ENCODE measurements at regions not wholly inside any gene's neighbourhood (a gene's known extent, or its start where the extent isn't known, plus 50 kb on each side); places are given as distances from the start of the nearest gene placed in this dataset.

DNA sequence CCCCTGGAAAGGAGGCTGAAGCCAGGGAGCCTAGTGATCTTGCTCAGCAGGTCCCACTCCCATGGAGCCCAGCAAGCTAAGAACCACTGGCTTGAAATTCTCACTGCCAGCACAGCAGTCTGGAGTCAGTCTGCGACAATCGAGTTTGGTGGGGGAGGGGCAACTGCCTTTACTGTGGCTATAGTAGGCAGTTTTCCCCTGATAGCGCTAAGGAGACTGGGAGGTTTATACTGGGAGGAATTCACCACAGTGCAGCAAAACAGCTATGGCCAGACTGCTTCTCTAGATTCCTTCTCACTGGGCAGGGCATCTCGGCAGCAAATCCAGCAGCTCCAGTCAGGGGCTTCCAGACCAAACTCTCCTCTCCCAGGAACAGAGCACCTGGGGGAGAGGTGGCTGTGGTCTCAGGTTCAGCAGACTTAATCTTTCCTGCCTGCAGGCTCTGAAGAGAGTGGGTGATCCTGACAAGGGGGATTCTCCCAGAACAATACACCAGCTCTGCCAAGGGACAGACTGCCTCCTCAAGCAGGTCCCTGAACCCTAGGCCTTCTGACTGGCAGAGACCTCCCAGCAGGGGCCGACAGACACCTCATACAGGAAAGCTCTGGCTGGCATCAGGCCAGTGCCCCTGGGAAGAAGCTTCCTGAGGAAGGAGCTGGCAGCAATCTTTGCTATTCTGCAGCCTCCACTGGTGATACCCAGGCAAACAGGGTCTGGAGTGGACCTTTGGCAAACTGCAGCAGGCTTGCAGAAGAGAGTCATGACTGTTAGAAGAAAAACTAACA is 548.5 kb upstream of the NEGR1 start:
- TF ChIP-seq, protein P1, sequence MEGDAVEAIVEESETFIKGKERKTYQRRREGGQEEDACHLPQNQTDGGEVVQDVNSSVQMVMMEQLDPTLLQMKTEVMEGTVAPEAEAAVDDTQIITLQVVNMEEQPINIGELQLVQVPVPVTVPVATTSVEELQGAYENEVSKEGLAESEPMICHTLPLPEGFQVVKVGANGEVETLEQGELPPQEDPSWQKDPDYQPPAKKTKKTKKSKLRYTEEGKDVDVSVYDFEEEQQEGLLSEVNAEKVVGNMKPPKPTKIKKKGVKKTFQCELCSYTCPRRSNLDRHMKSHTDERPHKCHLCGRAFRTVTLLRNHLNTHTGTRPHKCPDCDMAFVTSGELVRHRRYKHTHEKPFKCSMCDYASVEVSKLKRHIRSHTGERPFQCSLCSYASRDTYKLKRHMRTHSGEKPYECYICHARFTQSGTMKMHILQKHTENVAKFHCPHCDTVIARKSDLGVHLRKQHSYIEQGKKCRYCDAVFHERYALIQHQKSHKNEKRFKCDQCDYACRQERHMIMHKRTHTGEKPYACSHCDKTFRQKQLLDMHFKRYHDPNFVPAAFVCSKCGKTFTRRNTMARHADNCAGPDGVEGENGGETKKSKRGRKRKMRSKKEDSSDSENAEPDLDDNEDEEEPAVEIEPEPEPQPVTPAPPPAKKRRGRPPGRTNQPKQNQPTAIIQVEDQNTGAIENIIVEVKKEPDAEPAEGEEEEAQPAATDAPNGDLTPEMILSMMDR (IDR thresholded peaks at IDR 0.05), result no peak
- TF ChIP-seq POLR2AphosphoS5 (IDR thresholded peaks at IDR 0.05) (no peak), POLR2A (IDR thresholded peaks at IDR 0.05) (no peak)
